Kidney epithelial cell (primary cell): ENCODE measurements at regions not wholly inside any gene's neighbourhood (a gene's known extent, or its start where the extent isn't known, plus 50 kb on each side); places are given as distances from the start of the nearest gene placed in this dataset.
"Not testable (repeated sequence)": the region's sequence is repeated elsewhere in the genome, so short reads cannot be mapped to it uniquely, and the experiment has no call there.

Experiments used
- DNase-seq: peaks from one replicate; pipeline ENCODE4 v3.0.0-alpha.2; 2010; ENCODE audit warnings: low read depth
- H3K27me3 ChIP-seq: 2 replicates; pipeline ENCODE4 v1.6.0; 2011; ENCODE audit warnings: low read length; ENCODE audit not compliant: control insufficient read depth, insufficient read depth
- H3K36me3 ChIP-seq: 2 replicates; pipeline ENCODE4 v1.5.1; 2011; ENCODE audit warnings: low read length; ENCODE audit not compliant: control insufficient read depth, insufficient read depth
- H3K4me3 ChIP-seq: 2 replicates; pipeline ENCODE4 v1.5.1; 2011; ENCODE audit warnings: low read depth, mild to moderate bottlenecking, control low read depth, low read length
- CTCF ChIP-seq: IDR thresholded peaks from 2 replicates; pipeline ENCODE4 v1.5.1; 2011; ENCODE audit warnings: mild to moderate bottlenecking, moderate library complexity, low read length, control low read depth, inconsistent platforms; ENCODE audit not compliant: insufficient read depth, poor library complexity, severe bottlenecking

DNA sequence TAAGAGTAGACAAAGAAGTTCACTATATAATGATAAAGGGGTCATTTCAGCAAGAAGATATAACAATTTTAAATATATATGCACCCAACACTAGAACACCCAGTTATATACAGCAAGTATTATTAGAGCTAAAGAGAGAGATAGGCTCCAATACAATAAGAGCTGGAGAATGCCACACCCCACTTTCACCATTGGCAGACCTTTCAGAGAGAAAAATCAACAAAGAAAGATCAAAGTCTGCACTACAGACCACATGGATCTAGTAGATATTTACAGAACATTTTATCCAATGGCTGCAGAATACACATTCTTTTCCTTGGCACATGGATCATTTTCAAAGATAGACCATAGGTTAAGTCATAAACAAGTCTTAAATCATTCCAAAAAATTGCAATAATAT is 479.7 kb upstream of the DIAPH2 start:
- no peak for TF ChIP-seq CTCF
- no peaks in the 10 kb centered on the region for H3K27me3 ChIP-seq
- H3K36me3 ChIP-seq: no peaks in the 10 kb centered on the region
- no peak for DNase-seq
- H3K4me3 ChIP-seq: no peak overlapping the region

DNA sequence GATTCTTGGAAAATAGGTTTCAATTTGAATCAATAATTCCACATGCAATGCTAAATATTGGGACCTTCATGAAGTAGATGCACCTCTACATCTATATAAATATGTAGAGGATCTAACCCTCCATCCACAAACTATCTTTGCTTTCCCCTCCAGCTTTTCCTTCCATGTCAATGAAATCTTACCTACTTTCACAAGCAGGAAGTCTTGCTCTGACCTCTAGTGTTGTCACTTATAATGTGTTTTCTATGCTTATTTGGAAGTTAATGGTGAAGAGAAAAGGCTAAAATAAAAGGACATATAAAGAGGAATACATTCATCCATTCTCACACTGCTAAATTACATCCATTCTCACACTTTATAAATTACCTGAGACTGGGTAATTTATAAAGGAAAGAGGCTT is 472.7 kb upstream of the DIAPH2 start:
- Histone ChIP-seq H3K4me3 (no peak overlapping the region), H3K27me3 (no peaks in the 10 kb centered on the region), H3K36me3 (no peaks in the 10 kb centered on the region)
- DNase-seq: no peak
- no peak for TF ChIP-seq CTCF

DNA sequence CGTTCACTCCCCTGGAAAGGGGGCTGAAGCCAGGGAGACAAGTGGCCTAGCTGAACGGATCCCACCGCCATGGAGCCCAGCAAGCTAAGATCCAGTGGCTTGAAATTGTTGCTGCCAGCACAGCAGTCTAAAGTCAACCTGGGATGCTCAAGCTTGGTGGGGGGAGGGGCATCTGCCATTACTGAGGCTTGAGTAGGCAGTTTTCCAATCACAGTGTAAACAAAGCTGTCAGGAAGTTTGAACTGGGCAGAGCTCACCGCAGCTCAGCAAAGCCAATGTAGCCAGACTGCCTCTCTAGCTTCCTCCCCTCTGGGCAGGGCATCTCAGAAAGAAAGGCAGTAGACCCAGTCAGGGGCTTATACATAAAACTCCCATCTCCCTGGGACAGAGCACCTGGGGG is 470.0 kb upstream of the DIAPH2 start:
- not testable (repeated sequence) for DNase-seq

GRCh38 chrX:96224279-96224678 is 460.4 kb upstream of the DIAPH2 start:
- Histone ChIP-seq H3K27me3 (no peaks in the 10 kb centered on the region), H3K4me3 (no peak overlapping the region), H3K36me3 (no peaks in the 10 kb centered on the region)
- DNase-seq: no peak
- TF ChIP-seq CTCF: no peak

More for the DNA sequence above, 470.0 kb upstream of the DIAPH2 start:
- H3K27me3 ChIP-seq, H3K36me3 ChIP-seq, H3K4me3 ChIP-seq: not testable (repeated sequence)

GRCh38 chrX:96244955-96245354 is 439.7 kb upstream of the DIAPH2 start:
- no peak for DNase-seq
- no peak for TF ChIP-seq CTCF
- Histone ChIP-seq H3K4me3 (no peak overlapping the region), H3K36me3 (no peaks in the 10 kb centered on the region), H3K27me3 (no peaks in the 10 kb centered on the region)

DNA sequence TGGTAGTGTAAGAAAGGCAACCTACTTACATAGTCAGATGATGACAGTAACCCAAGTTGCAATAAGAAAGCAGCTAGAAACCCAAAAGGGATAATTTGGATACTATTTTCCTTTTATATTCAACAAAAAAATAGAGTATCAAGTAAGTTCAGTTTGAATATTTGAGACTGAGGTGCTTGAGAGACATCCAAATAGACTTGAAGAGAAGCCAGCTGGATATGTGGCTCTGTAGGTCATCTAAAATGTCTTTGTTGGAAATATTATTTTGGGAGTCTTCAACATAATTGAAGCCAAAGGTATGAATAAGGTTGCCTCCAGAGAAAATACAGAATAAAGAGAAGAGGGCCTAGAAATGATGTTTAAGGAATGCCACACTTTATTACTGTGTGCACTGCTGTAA is 438.2 kb upstream of the DIAPH2 start:
- no peaks in the 10 kb centered on the region for H3K36me3 ChIP-seq
- no peak for DNase-seq
- H3K27me3 ChIP-seq: no peaks in the 10 kb centered on the region
- H3K4me3 ChIP-seq: no peak overlapping the region
- no peak for TF ChIP-seq CTCF
